HL-60 (cell line): ENCODE measurements at regions not wholly inside any gene's neighbourhood (a gene's known extent, or its start where the extent isn't known, plus 50 kb on each side); places are given as distances from the start of the nearest gene placed in this dataset.

Experiments used
- GABPA ChIP-seq: IDR thresholded peaks from 2 replicates; pipeline ENCODE4 v1.6.1; 2012; ENCODE audit warnings: low read depth
- POLR2AphosphoS5 ChIP-seq: IDR thresholded peaks from 2 replicates; pipeline ENCODE4 v1.6.1; 2012; ENCODE audit warnings: low read depth
- SPI1 ChIP-seq: IDR thresholded peaks from 2 replicates; pipeline ENCODE4 v1.6.1; 2012; ENCODE audit warnings: low read depth, mild to moderate bottlenecking, borderline replicate concordance
- TF ChIP-seq, protein P1 (sequence below): IDR thresholded peaks from one replicate; pipeline ENCODE4 v1.5.1; 2011; ENCODE audit warnings: low read length, control low read depth, inconsistent platforms; ENCODE audit not compliant: insufficient read depth
- TF ChIP-seq, protein P2 (sequence below): IDR thresholded peaks from 2 replicates; pipeline ENCODE4 v1.6.1; 2012; ENCODE audit warnings: low read depth; ENCODE audit not compliant: insufficient replicate concordance

DNA sequence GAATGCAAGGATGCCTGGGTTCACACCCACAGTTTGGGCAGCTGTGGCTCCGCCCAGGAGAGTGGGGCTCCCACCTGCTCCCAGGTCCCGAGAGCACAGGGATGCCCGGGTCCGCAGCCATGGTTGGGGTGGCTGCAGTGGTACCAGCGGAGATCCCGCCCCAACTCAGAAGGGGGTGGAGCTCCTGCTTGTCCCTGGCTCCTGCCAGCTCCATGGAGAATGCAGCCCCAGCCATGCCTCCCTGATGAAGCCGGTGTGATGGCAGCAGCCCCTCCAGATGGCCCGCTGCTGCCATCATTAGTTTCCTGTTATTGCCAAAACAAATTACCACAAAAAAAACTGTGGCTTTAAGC, 113.1 kb upstream of the RUNX3 start:
- TF ChIP-seq, protein P1, sequence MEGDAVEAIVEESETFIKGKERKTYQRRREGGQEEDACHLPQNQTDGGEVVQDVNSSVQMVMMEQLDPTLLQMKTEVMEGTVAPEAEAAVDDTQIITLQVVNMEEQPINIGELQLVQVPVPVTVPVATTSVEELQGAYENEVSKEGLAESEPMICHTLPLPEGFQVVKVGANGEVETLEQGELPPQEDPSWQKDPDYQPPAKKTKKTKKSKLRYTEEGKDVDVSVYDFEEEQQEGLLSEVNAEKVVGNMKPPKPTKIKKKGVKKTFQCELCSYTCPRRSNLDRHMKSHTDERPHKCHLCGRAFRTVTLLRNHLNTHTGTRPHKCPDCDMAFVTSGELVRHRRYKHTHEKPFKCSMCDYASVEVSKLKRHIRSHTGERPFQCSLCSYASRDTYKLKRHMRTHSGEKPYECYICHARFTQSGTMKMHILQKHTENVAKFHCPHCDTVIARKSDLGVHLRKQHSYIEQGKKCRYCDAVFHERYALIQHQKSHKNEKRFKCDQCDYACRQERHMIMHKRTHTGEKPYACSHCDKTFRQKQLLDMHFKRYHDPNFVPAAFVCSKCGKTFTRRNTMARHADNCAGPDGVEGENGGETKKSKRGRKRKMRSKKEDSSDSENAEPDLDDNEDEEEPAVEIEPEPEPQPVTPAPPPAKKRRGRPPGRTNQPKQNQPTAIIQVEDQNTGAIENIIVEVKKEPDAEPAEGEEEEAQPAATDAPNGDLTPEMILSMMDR, result no peak
- TF ChIP-seq GABPA (no peak), POLR2AphosphoS5 (no peak), SPI1 (no peak)
- TF ChIP-seq, protein P2, sequence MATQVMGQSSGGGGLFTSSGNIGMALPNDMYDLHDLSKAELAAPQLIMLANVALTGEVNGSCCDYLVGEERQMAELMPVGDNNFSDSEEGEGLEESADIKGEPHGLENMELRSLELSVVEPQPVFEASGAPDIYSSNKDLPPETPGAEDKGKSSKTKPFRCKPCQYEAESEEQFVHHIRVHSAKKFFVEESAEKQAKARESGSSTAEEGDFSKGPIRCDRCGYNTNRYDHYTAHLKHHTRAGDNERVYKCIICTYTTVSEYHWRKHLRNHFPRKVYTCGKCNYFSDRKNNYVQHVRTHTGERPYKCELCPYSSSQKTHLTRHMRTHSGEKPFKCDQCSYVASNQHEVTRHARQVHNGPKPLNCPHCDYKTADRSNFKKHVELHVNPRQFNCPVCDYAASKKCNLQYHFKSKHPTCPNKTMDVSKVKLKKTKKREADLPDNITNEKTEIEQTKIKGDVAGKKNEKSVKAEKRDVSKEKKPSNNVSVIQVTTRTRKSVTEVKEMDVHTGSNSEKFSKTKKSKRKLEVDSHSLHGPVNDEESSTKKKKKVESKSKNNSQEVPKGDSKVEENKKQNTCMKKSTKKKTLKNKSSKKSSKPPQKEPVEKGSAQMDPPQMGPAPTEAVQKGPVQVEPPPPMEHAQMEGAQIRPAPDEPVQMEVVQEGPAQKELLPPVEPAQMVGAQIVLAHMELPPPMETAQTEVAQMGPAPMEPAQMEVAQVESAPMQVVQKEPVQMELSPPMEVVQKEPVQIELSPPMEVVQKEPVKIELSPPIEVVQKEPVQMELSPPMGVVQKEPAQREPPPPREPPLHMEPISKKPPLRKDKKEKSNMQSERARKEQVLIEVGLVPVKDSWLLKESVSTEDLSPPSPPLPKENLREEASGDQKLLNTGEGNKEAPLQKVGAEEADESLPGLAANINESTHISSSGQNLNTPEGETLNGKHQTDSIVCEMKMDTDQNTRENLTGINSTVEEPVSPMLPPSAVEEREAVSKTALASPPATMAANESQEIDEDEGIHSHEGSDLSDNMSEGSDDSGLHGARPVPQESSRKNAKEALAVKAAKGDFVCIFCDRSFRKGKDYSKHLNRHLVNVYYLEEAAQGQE, result no peak
